ENCODE measurements at regions not wholly inside any gene's neighbourhood (a gene's known extent, or its start where the extent isn't known, plus 50 kb on each side); places are given as distances from the start of the nearest gene placed in this dataset.
"Not testable (repeated sequence)": the region's sequence is repeated elsewhere in the genome, so short reads cannot be mapped to it uniquely, and the experiment has no call there.

DNA sequence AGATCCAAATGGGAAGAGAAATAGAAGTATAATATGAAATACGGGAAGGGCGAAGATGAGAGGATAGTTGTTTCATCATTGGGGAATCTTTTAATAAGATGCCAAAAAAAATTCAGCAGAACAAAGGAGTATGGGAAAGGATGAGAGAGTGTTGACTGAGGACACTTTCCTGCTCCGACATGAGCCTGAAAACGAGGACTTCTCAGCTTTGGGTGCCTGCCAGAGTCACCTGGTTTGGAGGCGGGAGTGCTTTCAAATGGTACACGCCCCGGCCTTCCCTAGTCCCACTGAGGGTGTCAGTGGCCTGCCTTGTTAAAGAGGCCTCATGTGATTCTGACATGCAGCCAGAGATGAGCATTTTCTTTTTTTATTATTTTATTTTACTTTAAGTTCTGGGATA is 250.9 kb downstream of the ANKRD60 start:
- WGBS, 2 donors = 32 to 41% methylated on average over 7 of the region's 7 CpGs
- intact Hi-C loops (cut with DNase I) = no loop called here
- peaks cover 0 to 14% (median 0%) of the 10 kb centered on the region in 3 donors for H3K4me1 ChIP-seq
- no peak overlapping the region for H3K27ac ChIP-seq
- DNase-seq = no peak
- H3K9me3 ChIP-seq = no peaks in the 10 kb centered on the region
- no peaks in the 10 kb centered on the region for H3K36me3 ChIP-seq
- H3K4me3 ChIP-seq = no peak overlapping the region
- no peak for TF ChIP-seq POLR2A (IDR thresholded peaks at IDR 0.05)
- TF ChIP-seq, protein P1, sequence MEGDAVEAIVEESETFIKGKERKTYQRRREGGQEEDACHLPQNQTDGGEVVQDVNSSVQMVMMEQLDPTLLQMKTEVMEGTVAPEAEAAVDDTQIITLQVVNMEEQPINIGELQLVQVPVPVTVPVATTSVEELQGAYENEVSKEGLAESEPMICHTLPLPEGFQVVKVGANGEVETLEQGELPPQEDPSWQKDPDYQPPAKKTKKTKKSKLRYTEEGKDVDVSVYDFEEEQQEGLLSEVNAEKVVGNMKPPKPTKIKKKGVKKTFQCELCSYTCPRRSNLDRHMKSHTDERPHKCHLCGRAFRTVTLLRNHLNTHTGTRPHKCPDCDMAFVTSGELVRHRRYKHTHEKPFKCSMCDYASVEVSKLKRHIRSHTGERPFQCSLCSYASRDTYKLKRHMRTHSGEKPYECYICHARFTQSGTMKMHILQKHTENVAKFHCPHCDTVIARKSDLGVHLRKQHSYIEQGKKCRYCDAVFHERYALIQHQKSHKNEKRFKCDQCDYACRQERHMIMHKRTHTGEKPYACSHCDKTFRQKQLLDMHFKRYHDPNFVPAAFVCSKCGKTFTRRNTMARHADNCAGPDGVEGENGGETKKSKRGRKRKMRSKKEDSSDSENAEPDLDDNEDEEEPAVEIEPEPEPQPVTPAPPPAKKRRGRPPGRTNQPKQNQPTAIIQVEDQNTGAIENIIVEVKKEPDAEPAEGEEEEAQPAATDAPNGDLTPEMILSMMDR (IDR thresholded peaks at IDR 0.05) = no peak
- peaks cover 0 to 5% (median 0%) of the 10 kb centered on the region in 4 donors for H3K27me3 ChIP-seq

- DNase-seq = no peak
- peaks cover 0 to 4% (median 0%) of the 10 kb centered on the region in 4 donors for H3K27me3 ChIP-seq
- TF ChIP-seq POLR2A (IDR thresholded peaks at IDR 0.05) = no peak
- TF ChIP-seq, protein P1 (IDR thresholded peaks at IDR 0.05) = no peak
- H3K4me1 ChIP-seq = peaks cover 0 to 14% (median 0%) of the 10 kb centered on the region in 3 donors
- H3K27ac ChIP-seq = no peak overlapping the region
- WGBS, 2 donors = 57 to 68% methylated on average over 1 to 9 of the region's 10 CpGs
- H3K4me3 ChIP-seq = no peak overlapping the region
- H3K36me3 ChIP-seq = no peaks in the 10 kb centered on the region
- intact Hi-C loops (cut with DNase I) = no loop called here
- no peaks in the 10 kb centered on the region for H3K9me3 ChIP-seq
Observed at GRCh38 chr20:57977141-57977540, 251.3 kb downstream of the ANKRD60 start.

DNA sequence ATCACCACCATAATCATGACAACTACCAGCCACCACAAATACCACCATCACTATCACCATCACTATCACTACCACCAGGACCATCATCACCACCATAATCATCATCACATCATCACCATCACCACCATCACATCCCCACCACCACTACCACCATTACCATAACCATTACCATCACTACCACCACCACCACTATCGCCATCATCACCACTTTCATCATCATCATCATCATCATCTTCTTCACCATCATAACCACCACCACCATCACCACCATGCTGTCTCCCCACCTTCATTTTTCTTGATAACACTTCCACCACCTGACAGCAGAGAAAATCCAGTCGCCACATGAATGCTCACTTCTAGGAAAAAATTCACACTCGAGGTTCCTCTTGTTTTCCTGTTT is 253.6 kb downstream of the ANKRD60 start:
- TF ChIP-seq, protein P1 (IDR thresholded peaks at IDR 0.05) = no peak
- no peak for TF ChIP-seq POLR2A (IDR thresholded peaks at IDR 0.05)
- DNase-seq = no peak
- Histone ChIP-seq H3K27me3 (peaks cover 0 to 9% (median 0%) of the 10 kb centered on the region in 4 donors), H3K36me3 (no peaks in the 10 kb centered on the region), H3K9me3 (no peaks in the 10 kb centered on the region), H3K27ac (no peak overlapping the region), H3K4me1 (peaks cover 0 to 19% (median 0%) of the 10 kb centered on the region in 3 donors), H3K4me3 (no peak overlapping the region)
- 82 to 93% methylated on average over 3 of the region's 3 CpGs for WGBS, 2 donors
- intact Hi-C loops (cut with DNase I) = no loop called here

DNA sequence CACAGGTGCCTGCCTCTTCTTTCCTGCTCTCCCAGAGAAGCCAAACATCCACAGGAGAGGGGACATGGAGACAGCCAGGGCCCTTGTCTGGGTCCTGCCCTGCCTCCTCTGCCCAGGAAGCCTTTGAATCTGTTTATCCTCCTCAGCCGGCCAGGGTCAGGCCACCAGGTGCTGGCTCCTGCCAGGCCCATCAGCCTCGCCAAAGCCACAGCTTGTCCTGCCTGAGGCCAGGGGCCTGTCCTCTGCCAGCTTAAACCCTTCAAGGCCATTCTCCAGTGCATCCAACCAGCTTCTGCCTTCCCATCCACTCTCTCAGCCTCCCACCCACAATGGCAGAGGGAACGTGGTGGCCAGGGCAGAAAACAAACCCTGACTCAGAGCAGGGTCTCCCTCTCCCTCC is 254.6 kb downstream of the ANKRD60 start:
- Histone ChIP-seq H3K9me3 (no peaks in the 10 kb centered on the region), H3K27ac (no peak overlapping the region), H3K36me3 (no peaks in the 10 kb centered on the region), H3K4me3 (no peak overlapping the region), H3K4me1 (peaks cover 0 to 19% (median 0%) of the 10 kb centered on the region in 3 donors), H3K27me3 (peaks cover 0 to 5% (median 0%) of the 10 kb centered on the region in 4 donors)
- 72 to 86% methylated on average over 1 to 3 of the region's 3 CpGs for WGBS, 2 donors
- intact Hi-C loops (cut with DNase I) = no loop called here
- TF ChIP-seq, protein P1 (IDR thresholded peaks at IDR 0.05) = no peak
- DNase-seq = no peak

- 85 to 96% methylated on average over 1 of the region's 1 CpG for WGBS, 2 donors
- H3K4me3 ChIP-seq; H3K27me3 ChIP-seq; H3K36me3 ChIP-seq; H3K4me1 ChIP-seq; intact Hi-C loops (cut with DNase I); H3K27ac ChIP-seq; DNase-seq; H3K9me3 ChIP-seq: not testable (repeated sequence)
Observed at GRCh38 chr20:57971583-57971982, 256.9 kb downstream of the ANKRD60 start.

DNA sequence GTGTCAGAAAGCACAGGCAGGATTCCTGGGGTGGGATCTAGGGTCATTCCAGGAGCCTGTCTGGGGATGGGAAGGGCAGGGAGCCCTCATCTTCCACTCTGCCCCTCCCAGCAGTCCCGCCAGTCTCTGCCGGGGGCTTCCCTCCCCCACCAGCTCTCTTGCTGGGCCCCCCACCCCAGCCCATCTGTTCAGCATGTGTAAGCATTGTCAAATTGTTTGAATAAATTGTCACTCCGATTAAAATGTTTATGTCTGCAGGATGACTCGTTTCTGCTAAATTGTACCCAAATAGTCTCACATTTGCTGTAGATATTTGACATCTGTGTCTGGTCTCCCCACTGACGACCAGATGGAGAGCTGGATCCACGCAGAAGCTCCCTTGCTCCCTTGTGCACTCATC is 257.6 kb downstream of the ANKRD60 start:
- H3K36me3 ChIP-seq = no peaks in the 10 kb centered on the region
- H3K4me3 ChIP-seq = no peak overlapping the region
- intact Hi-C loops (cut with DNase I) = no loop called here
- 35 to 59% methylated on average over 5 of the region's 6 CpGs for WGBS, 2 donors
- peaks cover 0 to 12% (median 0%) of the 10 kb centered on the region in 4 donors for H3K27me3 ChIP-seq
- no peak for DNase-seq
- no peak for TF ChIP-seq POLR2A (IDR thresholded peaks at IDR 0.05)
- TF ChIP-seq, protein P1 (IDR thresholded peaks at IDR 0.05) = no peak
- peaks cover 0 to 4% (median 0%) of the 10 kb centered on the region in 3 donors for H3K4me1 ChIP-seq
- H3K9me3 ChIP-seq = no peaks in the 10 kb centered on the region
- no peak overlapping the region for H3K27ac ChIP-seq

Data from esophagus squamous epithelium (tissue), 5 donors.